ENCODE measurements at regions not wholly inside any gene's neighbourhood (a gene's known extent, or its start where the extent isn't known, plus 50 kb on each side); places are given as distances from the start of the nearest gene placed in this dataset.
"Not testable (repeated sequence)": the region's sequence is repeated elsewhere in the genome, so short reads cannot be mapped to it uniquely, and the experiment has no call there.

- no peak for TF ChIP-seq CTCF (IDR thresholded peaks at IDR 0.05)
- Mint-ChIP-seq H3K9me3 (peaks cover 72% of the 10 kb centered on the region), H3K27me3 (ENCODE audit: insufficient read depth) (peaks cover 3% of the 10 kb centered on the region; the same call in 1 of the 2 replicates), H3K27ac (no peak overlapping the region), H3K4me3 (no peak overlapping the region), H3K4me1 (ENCODE audit: low read depth) (no peaks in the 10 kb centered on the region), H3K36me3 (ENCODE audit: low read depth) (peaks cover 11% of the 10 kb centered on the region)
- no peak for DNase-seq
Measured at GRCh38 chr2:239830121-239831000, 194.8 kb downstream of the NDUFA10 start.

- Mint-ChIP-seq H3K36me3 (ENCODE audit: low read depth) (peaks cover 11% of the 10 kb centered on the region), H3K27me3 (ENCODE audit: insufficient read depth) (peaks cover 3% of the 10 kb centered on the region; the same call in 1 of the 2 replicates), H3K27ac (no peak overlapping the region), H3K4me1 (ENCODE audit: low read depth) (no peaks in the 10 kb centered on the region), H3K9me3 (peaks cover 74% of the 10 kb centered on the region), H3K4me3 (no peak overlapping the region)
- no peak for TF ChIP-seq CTCF (IDR thresholded peaks at IDR 0.05)
- DNase-seq = no peak
Measured at GRCh38 chr2:239829326-239829725, 195.8 kb downstream of the NDUFA10 start.

GRCh38 chr2:239828973-239829275 is 196.2 kb downstream of the NDUFA10 start:
- Mint-ChIP-seq H3K36me3 (ENCODE audit: low read depth) (peaks cover 11% of the 10 kb centered on the region), H3K9me3 (peaks cover 73% of the 10 kb centered on the region)
- H3K27ac Mint-ChIP-seq; H3K4me3 Mint-ChIP-seq; H3K27me3 Mint-ChIP-seq (ENCODE audit: insufficient read depth); H3K4me1 Mint-ChIP-seq (ENCODE audit: low read depth); DNase-seq: not testable (repeated sequence)

- peaks cover 11% of the 10 kb centered on the region for H3K36me3 Mint-ChIP-seq (ENCODE audit: low read depth)
Measured at GRCh38 chr2:239828192-239828972, 196.8 kb downstream of the NDUFA10 start.

GRCh38 chr2:239827523-239827890 is 197.6 kb downstream of the NDUFA10 start:
- Mint-ChIP-seq H3K27me3 (ENCODE audit: insufficient read depth) (peaks cover 6% of the 10 kb centered on the region), H3K9me3 (peaks cover 75% of the 10 kb centered on the region), H3K27ac (no peak overlapping the region), H3K36me3 (ENCODE audit: low read depth) (peaks cover 5% of the 10 kb centered on the region; the same call in 1 of the 2 replicates), H3K4me3 (no peak overlapping the region), H3K4me1 (ENCODE audit: low read depth) (no peaks in the 10 kb centered on the region)
- no peak for DNase-seq
- no peak for TF ChIP-seq CTCF (IDR thresholded peaks at IDR 0.05)

More at GRCh38 chr2:239828192-239828972, 196.8 kb downstream of the NDUFA10 start:
- Mint-ChIP-seq H3K4me1 (ENCODE audit: low read depth) (no peaks in the 10 kb centered on the region), H3K4me3 (no peak overlapping the region), H3K27me3 (ENCODE audit: insufficient read depth) (peaks cover 3% of the 10 kb centered on the region; the same call in 1 of the 2 replicates), H3K27ac (no peak overlapping the region), H3K9me3 (peaks cover 71% of the 10 kb centered on the region)
- DNase-seq = no peak
- TF ChIP-seq CTCF (IDR thresholded peaks at IDR 0.05) = no peak

All from HFFc6 (cell line).